ENCODE measurements at regions not wholly inside any gene's neighbourhood (a gene's known extent, or its start where the extent isn't known, plus 50 kb on each side); places are given as distances from the start of the nearest gene placed in this dataset.

DNA sequence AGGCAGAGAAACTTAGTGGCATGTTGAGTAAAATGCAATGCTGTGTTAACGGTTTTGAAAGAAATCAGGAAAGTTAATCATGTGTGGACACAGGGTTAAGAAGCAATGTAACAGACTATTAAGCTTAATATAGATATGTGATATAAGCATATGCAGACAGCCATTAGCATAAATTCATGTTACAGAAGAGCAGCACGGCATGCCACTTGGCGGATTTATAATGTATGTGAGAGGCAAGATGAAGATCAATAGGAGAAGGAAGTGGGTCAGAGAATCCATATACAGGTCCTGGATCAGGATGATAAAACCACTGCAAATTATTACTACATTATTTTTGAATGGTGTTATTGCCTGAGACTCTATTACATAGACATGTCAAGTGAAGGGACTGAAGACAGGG lies 694.3 kb downstream of the MCTP2 start:
- DNase-seq: no peak

DNA sequence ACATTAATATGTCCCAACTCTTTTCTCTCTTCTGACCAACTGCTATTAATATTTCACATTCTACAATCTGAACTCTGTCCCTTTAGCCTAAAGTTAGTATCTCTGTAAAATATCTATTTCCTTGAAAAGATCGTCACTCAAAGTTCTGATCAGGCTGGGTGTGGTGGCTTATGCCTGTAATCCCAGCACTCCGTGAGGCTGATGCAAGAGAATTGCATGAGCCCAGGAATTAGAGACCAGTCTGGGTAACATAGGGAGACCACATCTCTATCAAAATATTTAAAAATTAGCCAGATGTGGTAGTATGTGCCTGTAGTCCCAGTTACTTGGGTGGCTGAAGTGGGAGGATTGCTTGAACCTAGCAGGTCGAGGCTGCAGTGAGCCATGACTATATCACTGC lies 695.6 kb downstream of the MCTP2 start:
- no peak for DNase-seq

DNA sequence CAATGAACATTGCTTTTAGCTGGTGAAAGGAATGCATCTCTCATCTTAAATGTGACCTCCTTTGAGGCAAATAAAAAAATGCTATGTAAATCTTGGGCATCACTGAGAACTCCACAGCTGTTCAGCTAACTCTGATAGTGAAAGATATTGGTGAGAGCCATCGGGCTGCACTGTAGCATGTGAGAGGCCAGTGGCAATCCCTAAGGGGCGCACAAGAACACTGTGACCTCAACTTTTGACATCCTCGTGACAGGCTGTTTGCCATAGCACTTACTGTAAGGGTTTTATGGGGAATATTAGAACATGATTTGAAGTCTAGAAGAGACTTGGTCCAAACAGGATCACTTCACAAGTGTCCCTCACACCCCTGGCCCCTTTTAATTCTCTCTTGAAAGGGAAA lies 697.9 kb downstream of the MCTP2 start:
- DNase-seq: no peak

DNA sequence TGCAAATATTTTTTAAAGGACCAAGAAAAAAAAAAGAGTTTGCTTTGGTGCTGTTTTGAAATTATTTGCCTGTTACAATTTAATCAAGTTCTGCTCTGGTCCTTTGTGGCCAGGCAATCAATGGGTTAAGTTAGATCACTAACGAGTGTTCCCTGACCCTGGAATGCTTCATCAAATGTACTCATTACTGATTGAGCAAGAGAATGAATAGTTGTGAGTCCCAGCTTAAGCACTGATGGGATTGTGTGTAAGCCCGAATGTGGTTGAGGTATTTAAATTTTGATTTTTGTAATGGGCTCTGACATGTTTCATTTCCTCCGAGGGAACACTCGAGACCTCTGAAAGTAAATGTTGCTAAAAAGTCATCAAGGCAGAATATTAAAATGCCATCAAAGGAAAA lies 699.1 kb downstream of the MCTP2 start:
- no peak for DNase-seq

GRCh38 chr15:94930960-94931359 lies 699.6 kb downstream of the MCTP2 start:
- no peak for DNase-seq

- DNase-seq: no peak
These were observed 703.1 kb downstream of the MCTP2 start for GRCh38 chr15:94934440-94934839.

GRCh38 chr15:94937242-94937641 lies 705.9 kb downstream of the MCTP2 start:
- no peak for DNase-seq

DNA sequence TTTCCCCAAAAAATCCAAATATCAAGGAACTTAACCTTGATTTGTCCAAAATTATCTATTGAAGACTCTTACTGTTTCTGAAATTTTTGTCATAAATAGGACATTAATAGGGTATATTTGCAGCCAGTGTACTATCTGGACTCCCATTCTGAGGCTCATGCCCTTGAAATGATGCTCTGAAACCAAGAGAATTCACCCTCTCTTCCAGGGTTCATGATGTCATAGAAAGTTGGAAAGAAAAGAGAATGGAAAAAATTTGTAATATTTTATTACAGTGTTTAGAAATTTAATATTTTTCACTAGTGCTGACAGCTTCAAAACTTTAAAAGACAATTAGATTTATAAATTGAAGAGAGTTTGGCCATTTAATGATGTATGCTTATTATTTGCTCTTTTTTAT lies 712.5 kb downstream of the MCTP2 start:
- DNase-seq: no peak

DNA sequence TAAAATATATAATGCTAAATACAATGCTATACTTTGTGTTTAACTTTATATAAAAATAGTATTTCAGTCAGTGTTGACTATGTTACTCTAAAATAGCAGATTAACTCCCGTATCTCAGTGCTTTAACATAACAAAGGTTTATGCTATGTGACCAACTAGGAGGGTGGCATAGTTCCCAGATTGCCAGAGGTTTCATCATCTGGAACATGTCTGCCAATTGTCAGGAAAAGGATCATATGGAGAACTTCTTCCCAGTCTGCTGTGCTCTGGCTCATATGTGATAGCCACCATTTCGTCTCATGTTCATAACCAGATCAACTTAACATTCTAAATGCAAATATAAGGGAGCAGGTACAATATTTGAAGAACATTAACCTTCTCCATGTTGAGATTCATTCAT lies 720.2 kb downstream of the MCTP2 start:
- no peak for DNase-seq

- DNase-seq: no peak
These were observed 732.6 kb downstream of the MCTP2 start for GRCh38 chr15:94963953-94964352.

DNA sequence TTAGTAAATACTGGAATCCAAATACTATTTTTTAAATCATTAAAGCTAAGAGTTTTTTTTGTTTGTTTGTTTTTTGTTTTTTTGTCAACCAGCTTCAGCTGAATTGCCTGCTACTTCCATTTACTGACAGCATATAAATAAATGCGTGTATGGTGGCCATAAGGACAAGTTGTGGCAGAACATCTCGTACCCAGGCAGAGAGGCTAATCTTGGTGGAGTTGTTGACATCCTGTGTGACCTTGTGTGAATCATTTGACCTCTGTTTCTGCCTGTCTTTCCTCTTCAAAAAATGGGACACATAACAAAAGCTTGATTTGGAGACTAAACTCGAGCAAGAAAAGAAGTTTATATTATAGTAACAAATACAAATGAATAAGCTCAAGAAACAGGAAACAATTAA lies 734.2 kb downstream of the MCTP2 start:
- DNase-seq: no peak

- DNase-seq: no peak
These were observed 736.8 kb downstream of the MCTP2 start for GRCh38 chr15:94968133-94968532.

- DNase-seq: no peak
These were observed 738.7 kb downstream of the MCTP2 start for GRCh38 chr15:94970096-94970495.

GRCh38 chr15:94970802-94971201 lies 739.4 kb downstream of the MCTP2 start:
- DNase-seq: no peak

- no peak for DNase-seq
These were observed 741.0 kb downstream of the MCTP2 start for GRCh38 chr15:94972314-94972713.

DNA sequence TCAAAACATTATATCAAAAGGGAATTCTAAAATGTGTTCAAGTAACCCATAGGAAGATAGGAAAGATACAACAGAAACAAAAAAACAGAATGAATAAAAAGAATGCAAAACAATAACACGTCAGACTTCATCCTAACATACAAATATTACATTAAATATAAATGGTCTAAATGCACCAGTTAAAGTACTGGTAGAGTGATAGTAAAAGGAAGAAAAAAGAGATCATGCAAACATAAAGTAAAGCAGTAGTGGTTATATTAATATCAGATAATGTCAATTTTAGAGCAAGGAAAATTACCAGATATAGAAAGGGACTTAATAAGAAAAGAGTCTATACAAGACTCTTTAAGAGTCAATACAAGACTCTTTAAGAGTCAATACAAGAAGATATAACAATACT lies 755.7 kb downstream of the MCTP2 start:
- DNase-seq: no peak

GRCh38 chr15:94991718-94992117 lies 760.4 kb downstream of the MCTP2 start:
- no peak for DNase-seq

GRCh38 chr15:95009635-95010034 lies 778.3 kb downstream of the MCTP2 start:
- no peak for DNase-seq

DNA sequence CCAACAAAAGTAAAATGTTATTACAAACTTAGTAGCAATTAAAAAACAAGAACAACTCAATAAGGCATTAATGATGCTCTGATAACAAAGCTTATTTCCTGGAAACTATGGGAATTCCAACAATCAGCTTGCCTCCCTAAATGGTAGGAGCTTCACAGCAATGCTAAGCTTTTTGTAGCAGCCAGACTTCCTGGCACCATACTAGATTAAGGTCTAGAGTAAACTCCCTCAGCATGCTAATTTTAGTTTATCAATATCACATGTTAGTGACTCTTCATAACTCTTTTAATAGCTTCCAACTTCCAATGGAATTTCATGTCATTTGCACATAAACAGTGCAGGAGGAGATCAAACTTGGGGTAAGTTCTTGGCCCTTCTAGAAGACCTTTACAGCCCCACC lies 782.0 kb downstream of the MCTP2 start:
- DNase-seq: no peak

DNA sequence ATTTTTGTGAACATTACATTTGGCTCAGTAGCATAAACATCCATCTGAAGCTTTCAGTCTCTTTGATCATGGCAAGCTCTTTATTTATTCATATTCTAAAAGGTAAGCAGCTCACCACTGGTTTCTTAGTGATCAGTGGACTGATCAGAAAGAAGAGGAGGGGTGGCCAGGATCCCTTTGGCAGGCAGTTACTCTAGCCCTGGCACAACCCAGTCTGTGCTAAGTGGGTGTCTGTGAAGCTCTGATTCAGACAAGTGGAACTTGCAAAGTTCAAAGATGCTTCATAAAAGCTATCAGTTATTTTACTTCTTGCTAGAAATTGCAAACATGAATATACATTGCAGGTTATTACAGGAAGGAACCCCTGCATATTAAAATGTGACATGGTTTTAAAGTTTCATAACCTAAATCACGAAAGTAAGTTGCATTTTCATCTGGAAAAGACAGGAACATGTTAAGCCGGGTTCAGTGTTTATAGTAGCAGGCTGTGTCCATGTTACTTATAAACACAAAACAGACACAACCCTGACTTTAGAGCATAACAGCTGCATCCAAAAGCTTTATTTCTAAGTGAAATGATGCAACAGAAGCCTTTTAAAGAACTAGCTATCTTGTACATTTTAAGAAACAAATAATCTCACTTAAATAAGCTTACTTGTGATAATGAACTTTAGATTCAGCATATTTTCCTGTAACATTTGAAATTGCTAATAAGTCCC lies 785.3 kb downstream of the MCTP2 start:
- DNase-seq: no peak

DNA sequence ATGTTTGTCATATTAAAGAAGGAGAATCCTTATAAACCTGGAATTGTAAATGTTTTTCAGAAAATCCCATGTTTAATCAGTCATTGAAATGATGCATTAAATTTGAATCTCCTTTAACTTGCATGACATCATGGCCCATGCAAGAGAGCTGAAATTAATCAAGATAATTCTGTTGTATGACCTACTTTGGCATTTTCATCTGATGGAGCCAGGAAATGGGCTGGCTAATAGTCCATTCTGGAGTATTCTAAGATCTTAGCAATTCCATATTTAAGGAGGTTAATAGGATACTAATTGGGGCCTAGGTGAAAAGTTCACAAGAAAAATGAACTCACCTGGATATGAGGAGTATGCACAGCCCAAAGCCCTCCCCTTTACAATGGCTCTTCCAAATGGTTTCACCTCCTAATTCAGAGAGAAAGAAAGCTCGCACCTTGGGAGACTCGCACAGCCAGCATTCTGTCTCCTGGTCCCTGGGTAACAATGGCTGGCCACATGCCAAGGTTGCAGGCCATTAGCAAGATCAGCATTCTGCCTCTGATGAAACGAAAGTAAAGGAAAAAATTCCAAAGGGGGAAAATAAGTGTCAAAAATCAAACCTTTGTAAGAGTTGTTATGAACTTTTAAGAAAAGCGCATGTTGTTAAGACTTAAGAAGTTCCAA lies 786.4 kb downstream of the MCTP2 start:
- DNase-seq: no peak

- DNase-seq: no peak
These were observed 787.7 kb downstream of the MCTP2 start for GRCh38 chr15:95018888-95019545.

DNA sequence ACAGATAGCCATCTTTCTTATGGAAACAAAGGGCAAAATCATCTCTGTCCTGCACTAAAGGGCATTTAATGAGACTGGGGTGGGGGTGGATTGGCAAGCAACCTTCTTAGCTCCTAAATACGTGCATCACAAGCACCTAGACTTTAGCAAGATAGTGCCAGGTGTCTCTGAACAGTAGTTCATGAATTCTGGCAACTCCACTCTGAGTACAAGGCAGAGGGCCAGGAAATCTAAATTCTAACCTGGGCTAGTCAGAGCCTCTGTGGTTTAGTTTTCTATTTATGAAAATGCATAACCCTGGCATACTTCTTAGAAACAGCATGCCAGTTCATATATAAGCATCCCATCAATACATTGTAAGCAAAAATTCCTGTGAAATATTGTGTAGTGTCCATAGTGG lies 788.5 kb downstream of the MCTP2 start:
- no peak for DNase-seq

DNA sequence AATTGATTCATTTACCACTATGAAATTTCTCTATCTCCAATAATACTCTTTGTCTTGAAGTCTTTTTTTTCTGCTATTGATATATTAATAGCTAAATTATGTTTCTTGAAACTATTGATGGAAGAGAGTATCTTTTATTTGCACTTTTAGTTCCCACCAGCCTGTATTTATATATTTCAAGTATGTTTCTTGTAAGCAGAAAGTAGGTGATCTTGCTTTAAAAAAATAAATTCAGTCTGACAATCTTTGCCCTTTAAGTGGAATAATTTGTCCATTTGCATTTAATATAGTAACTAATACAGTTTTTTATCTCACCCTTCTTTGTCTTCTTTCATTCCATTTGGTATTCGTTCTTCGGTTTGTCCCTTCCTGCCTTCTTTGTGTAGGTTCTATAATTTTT lies 790.5 kb downstream of the MCTP2 start:
- no peak for DNase-seq
